SK-N-SH (cell line): ENCODE measurements at regions not wholly inside any gene's neighbourhood (a gene's known extent, or its start where the extent isn't known, plus 50 kb on each side); places are given as distances from the start of the nearest gene placed in this dataset.

Experiments used
- CTCF ChIP-seq: fragments of 200-600 bp; sonication (generic); IDR thresholded peaks from 2 replicates; pipeline ENCODE4 v1.6.1; 2017; ENCODE audit warnings: antibody characterized with exemption, mild to moderate bottlenecking, moderate library complexity
- NFIC ChIP-seq: IDR thresholded peaks from 2 replicates; pipeline ENCODE4 v1.4.0; 2012; ENCODE audit warnings: borderline replicate concordance

GRCh38 chrX:155679715-155680114 is 67.0 kb upstream of the TMLHE start:
- TF ChIP-seq NFIC (no peak), CTCF (no peak)
